ENCODE measurements at regions not wholly inside any gene's neighbourhood (a gene's known extent, or its start where the extent isn't known, plus 50 kb on each side); places are given as distances from the start of the nearest gene placed in this dataset.
"Not testable (repeated sequence)": the region's sequence is repeated elsewhere in the genome, so short reads cannot be mapped to it uniquely, and the experiment has no call there.

DNA sequence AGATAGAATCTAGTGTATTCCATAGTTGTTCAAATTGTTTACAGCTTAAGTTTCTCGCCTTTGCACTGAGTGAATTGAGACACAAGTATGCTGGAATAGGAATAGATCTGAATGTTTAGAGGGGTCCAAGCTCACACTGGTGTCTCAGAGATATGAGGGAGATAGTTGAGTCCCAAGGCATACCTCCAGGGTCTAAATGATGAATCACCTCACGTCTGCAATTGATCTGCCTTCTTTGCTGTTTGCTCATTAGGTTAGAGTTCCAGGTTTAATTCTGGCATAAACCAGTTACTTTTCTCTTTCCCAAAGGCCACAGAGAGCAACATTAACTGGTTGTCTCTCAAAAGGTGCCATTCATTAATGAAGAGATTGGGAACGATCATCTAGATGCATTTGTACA lies 106.3 kb upstream of the MME start:
- DNase-seq = no peak

DNA sequence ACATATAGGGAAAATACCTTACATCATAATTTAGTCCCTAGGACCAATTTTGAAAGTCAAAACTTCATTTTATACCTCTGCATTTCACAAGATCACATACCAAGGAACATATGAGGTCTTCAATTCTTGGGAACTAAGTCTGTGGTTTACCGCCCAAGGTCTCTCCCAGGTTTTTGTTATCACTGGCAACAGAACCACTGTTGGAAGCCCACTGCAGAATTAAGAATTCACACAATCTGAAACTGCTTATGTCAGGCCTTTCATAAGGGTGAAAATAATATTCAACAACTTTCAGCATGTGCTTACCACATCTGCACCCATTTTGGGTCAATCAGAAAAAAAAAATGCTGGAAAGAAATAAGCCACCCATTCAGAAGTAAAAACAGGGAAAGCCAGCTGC lies 107.2 kb upstream of the MME start:
- no peak for DNase-seq

- peak; percentile 5 for DNase-seq
Measured at GRCh38 chr3:154971771-154972326, 108.3 kb upstream of the MME start.

- DNase-seq = no peak
Measured at GRCh38 chr3:154971341-154971740, 108.8 kb upstream of the MME start.

DNA sequence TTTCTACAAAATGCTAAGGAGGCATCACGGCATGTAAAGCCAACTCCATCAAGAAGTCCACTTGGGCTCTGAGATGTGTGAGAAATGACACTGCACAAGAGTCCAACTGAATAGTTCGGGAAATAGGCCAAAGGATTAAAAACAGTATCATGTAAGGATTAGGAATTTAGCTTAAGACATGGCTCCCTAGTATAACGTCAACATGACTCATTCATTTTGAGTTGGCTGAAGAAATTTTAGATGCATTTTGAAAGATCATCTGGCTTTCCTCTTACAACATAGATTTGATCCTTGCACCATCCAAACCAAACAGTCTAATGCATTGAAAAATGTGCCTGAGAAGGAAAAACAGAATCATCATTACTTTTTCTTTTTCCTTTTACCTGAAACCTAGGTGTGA lies 109.3 kb upstream of the MME start:
- DNase-seq = peak; percentile 14

DNA sequence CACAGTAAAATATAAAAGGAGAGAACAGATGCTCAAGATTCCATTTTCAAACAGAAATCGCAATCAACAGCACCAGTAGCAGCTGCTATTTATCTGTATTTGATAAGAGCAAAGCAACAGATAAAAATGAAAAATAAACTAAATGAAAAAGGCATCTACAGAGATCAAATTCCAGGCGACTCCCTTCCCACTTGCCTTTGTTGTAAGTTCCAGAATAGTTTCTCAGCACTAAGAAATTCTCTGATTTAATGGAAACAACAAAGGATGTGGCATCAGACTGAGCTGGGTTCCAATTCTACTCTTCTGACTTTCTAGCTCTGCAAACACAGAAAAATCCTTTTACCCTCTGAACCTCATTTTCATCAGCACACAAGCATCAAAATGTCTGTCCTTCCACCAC lies 110.8 kb upstream of the MME start:
- DNase-seq = no peak

DNA sequence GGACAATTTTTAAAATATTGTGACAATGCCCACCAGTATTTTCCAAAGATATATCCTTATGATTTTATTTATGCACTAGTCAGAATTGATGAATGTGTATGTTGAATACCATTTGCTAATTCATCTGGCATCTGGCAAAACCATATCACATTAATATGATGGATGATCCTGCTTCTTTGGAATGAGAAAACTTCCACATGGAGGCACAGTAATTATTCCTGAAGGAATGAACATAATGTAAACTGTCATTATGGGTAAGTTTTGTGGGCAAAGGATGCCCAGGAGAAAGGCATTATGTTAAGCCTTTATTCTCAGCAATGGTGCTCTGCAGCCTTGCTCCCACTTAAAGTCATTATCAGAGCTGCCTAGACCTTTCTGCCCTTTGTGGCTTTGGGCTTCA lies 113.0 kb upstream of the MME start:
- no peak for DNase-seq

DNA sequence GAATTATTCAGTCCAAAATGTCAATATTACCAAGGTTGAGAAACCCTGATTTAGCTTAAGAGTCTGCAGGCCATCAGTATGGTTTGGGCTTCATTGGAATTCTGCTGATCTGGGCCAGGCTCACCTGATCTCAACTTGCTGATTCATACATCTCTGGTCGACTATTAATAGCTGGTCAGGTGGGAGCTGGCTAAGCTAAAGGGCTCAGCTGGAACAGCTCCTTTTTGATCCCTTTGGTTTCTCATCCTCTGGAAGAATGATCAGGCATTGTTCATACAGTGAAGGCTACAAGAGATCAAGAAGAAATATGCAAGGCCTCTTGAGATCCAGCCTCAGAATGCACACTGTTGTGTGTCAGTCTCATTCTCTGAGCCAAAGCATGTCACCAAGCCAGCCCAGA lies 123.3 kb upstream of the MME start:
- no peak for DNase-seq

- DNase-seq = no peak
Measured at GRCh38 chr3:154955907-154956533, 124.1 kb upstream of the MME start.

DNA sequence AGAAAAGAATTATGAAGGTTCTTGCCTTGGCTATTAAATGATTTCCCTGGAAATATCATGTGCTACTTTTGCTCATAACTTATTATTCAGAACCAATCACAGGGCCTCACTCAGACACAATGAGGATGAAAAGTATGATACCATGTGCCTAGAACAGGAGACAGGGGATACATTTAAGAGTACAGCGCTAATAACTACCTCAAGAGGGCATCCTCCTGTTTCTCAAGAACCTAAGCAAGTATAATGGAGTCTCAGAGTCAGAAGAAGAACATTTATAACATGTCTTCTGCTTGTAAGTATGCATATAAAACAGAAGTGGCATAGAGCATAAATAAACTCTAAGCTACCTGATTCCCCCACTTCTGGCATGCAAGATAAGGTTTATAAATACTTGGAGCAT lies 125.4 kb upstream of the MME start:
- peak; percentile 55 for DNase-seq

DNA sequence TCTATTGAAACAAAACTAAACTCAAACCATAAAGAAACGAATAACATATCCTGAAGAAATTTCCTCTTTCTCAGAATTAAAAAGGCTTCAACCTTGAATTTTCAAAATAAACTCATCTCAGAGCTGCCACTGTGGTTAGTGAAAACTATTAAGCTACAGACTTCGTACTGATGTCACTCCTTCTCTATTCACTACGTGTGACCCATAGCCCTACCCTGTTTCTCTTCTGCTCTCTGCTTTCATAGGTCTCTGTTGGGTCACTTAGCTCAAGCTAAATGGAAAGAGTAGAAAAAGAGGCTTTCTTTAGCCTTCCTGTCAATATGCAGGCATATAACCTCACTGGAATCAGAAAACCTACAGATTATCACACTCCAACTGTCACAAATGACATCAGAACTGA lies 126.6 kb upstream of the MME start:
- no peak for DNase-seq

DNA sequence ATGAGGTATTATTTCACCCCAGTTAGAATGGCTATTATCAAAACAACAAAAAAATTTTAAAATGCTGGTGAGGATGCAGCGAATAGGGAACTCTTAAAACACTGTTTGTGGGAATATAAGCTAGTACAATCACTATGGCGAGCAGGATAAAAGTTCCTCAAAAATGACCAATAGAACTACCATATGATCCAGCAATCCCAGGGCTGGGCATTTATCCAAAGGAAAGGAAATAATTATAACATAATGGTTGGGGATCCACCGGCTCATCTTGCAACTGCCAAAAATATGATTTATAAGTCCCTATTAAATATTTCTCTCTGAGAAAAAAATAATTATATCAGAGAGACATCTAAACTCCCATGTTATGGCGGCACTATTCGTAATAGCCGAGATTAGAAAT lies 127.6 kb upstream of the MME start:
- no peak for DNase-seq

DNA sequence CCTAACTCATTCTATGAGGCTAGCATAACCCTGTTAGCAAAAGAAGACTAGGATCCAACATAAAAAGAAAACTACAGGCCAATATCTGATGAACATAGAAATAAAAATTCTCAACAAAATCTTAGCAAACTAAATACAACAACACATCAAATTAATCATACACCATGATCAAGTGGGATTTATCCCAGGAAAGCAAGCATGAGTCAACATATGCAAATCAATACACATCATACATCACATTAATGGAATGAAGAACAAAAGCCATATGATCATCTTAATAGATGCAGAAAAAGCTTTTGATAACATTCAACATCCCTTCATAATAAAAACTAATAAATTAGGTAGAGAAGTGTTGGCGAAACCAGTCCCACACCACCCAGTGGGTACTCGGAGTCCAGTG lies 136.1 kb upstream of the MME start:
- DNase-seq = no peak

DNA sequence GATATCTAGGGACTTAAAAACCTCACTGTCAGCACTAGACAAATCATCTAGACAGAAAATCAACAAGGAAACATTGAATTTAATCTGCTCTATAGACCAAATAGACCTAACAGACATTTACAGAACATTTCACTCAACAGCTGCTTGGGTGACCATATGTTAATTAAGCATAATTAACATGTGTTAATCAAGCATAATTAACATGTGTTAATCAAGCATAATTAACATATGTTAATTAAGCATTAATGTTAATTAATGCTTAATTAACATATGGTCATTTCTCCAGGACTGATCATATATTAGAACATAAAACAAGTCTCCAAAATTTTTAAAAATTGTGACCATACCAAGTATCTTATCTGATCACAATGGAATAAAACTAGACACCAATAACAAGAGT lies 137.3 kb upstream of the MME start:
- no peak for DNase-seq

GRCh38 chr3:154936196-154936595 lies 143.9 kb upstream of the MME start:
- no peak for DNase-seq

GRCh38 chr3:154933581-154933980 lies 146.5 kb upstream of the MME start:
- no peak for DNase-seq

GRCh38 chr3:154932633-154933032 lies 147.5 kb upstream of the MME start:
- no peak for DNase-seq

DNA sequence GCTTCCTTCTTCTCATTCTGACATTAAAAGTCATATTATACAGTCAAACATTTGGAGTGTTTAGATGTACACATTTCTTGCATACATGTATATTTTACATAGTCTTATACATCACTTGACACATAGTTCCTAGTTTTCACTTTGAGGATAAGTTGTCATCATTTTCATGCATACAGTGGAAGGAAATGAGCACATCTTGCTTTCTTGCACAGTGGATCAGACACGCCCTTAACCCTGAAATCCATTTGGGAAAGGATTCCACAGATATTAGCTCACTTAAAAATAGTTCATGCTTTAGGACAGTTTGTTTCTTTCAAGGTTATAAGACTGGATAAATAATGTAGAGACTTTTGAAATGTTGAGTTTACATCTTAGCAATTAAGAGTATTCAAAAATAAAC lies 148.6 kb upstream of the MME start:
- no peak for DNase-seq

- no peak for DNase-seq
Measured at GRCh38 chr3:154926721-154927120, 153.4 kb upstream of the MME start.

DNA sequence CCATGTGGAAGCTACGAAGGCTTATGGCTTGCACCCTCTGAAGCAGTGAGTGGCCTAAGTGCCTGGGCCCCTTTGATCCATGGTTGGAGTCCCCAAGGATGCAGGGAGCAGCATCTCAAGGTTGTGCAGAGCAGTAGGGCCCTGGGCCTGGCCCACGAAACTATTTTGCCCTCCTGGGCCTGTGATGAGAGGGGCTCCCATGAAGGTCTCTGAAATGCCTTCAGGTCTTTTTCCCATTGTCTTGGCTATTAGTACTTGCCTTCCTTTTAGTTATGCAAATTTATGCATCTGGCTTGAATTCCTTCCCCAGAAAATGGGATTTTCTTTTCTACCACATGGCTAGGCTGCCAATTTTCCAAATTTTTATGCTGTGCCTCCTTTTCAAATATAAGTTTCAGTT lies 158.8 kb upstream of the MME start:
- no peak for DNase-seq

- no peak for DNase-seq
Measured at GRCh38 chr3:154919226-154919625, 160.9 kb upstream of the MME start.

- peak; percentile 43 for DNase-seq
Measured at GRCh38 chr3:154904328-154904727, 175.8 kb upstream of the MME start.

DNA sequence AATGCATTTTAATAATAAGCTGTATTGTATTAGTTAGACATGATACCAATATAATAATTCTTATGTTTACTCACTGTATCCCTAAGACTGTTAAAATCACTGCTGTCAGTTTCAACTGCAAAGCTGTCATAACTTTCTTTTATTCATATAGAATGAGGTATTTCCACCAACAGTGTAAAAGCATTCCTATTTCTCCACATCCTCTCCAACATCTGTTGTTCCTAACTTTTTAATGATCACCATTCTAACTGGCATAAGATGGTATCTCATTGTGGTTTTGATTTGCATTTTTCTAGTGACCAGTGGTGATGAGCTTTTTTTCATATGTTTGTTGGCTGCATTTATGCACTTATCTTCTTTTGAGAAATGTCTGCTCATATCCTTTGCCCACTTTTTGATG lies 177.6 kb upstream of the MME start:
- not testable (repeated sequence) for DNase-seq

DNA sequence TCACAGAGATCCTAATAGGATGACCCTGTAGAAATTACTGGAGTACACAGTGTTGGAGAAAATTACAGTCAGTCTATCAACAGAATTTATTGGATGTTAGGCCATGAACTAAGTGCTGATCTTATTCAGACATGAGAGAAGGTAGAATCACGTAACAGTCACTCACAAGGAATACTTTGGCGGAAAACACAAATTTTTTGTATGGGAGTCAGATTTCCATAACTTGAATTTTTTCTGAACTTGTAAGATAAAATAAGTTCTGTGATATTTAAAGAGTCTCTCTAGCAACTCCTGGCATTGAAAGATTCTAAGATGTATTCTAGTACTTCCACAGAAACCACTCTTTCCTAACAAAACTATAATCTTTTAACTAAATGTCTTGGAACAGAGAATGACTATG lies 178.8 kb upstream of the MME start:
- no peak for DNase-seq

GRCh38 chr3:154900816-154901215 lies 179.3 kb upstream of the MME start:
- DNase-seq = no peak

DNA sequence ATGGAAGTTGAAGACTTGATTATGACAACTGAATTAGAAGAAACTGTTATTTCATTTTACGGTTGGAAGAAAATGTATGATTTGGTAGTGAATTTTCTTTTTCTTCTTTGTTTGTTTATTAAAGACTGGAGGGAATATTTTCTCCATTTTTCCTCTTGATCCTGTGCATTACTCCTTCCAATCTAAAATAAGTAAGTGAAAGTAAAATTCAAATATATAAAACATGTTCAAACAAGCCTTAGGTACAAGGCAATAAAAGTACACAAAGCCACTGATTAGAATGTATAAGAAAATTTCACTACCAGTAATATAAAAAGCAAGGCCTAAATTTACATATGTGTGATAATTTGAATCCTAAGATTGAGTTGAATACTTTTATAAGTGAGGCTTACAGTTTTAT lies 181.2 kb upstream of the MME start:
- DNase-seq = no peak

Data from hematopoietic multipotent progenitor cell treated with erythropoietin and hydrocortisone succinate and interleukin-3 and kit ligand, for 6 days (in vitro differentiated cells).